Epithelial cell of proximal tubule (primary cell): ENCODE measurements at regions not wholly inside any gene's neighbourhood (a gene's known extent, or its start where the extent isn't known, plus 50 kb on each side); places are given as distances from the start of the nearest gene placed in this dataset.
"Not testable (repeated sequence)": the region's sequence is repeated elsewhere in the genome, so short reads cannot be mapped to it uniquely, and the experiment has no call there.

ENCODE experiments used
- DNase-seq: peaks from one replicate; pipeline ENCODE4 v3.0.0-alpha.2; 2011; ENCODE audit warnings: low read depth
- H3K4me3 ChIP-seq: 2 replicates; pipeline ENCODE4 v1.5.1; 2011; ENCODE audit warnings: low read depth, mild to moderate bottlenecking, low read length
- CTCF ChIP-seq: conservative IDR thresholded peaks from 2 replicates; pipeline ENCODE4 v1.5.1; 2012; ENCODE audit warnings: low read depth, mild to moderate bottlenecking, low read length

- DNase-seq, H3K4me3 ChIP-seq: not testable (repeated sequence)
Measured at GRCh38 chr16:16552819-16553340, 173.9 kb downstream of the NPIPA7 start.

- not testable (repeated sequence) for H3K4me3 ChIP-seq, DNase-seq
Measured at GRCh38 chr16:16559179-16559740, 180.3 kb downstream of the NPIPA7 start.

- not testable (repeated sequence) for H3K4me3 ChIP-seq, DNase-seq
Measured at GRCh38 chr16:16561532-16561931, 182.6 kb downstream of the NPIPA7 start.

GRCh38 chr16:16563962-16564361 is 185.0 kb downstream of the NPIPA7 start:
- DNase-seq, H3K4me3 ChIP-seq: not testable (repeated sequence)

GRCh38 chr16:16565326-16565725 is 186.4 kb downstream of the NPIPA7 start:
- DNase-seq, H3K4me3 ChIP-seq: not testable (repeated sequence)

- H3K4me3 ChIP-seq, DNase-seq: not testable (repeated sequence)
Measured at GRCh38 chr16:16570055-16570454, 191.1 kb downstream of the NPIPA7 start.

- not testable (repeated sequence) for DNase-seq, H3K4me3 ChIP-seq
Measured at GRCh38 chr16:16570874-16571273, 191.9 kb downstream of the NPIPA7 start.

- not testable (repeated sequence) for DNase-seq, H3K4me3 ChIP-seq
Measured at GRCh38 chr16:16572130-16572774, 193.3 kb downstream of the NPIPA7 start.

- H3K4me3 ChIP-seq: not testable (repeated sequence)
Measured at GRCh38 chr16:16577062-16577461, 198.1 kb downstream of the NPIPA7 start.

GRCh38 chr16:16578701-16579100 is 199.8 kb downstream of the NPIPA7 start:
- TF ChIP-seq CTCF: no peak
- no peak overlapping the region for H3K4me3 ChIP-seq
- DNase-seq: no peak

More at GRCh38 chr16:16577062-16577461, 198.1 kb downstream of the NPIPA7 start:
- not testable (repeated sequence) for DNase-seq

GRCh38 chr16:16582916-16583315 is 204.0 kb downstream of the NPIPA7 start:
- DNase-seq, H3K4me3 ChIP-seq: not testable (repeated sequence)

- not testable (repeated sequence) for H3K4me3 ChIP-seq, DNase-seq
Measured at GRCh38 chr16:16586073-16586651, 207.2 kb downstream of the NPIPA7 start.

- not testable (repeated sequence) for DNase-seq, H3K4me3 ChIP-seq
Measured at GRCh38 chr16:16586969-16587368, 208.0 kb downstream of the NPIPA7 start.

- DNase-seq, H3K4me3 ChIP-seq: not testable (repeated sequence)
Measured at GRCh38 chr16:16588436-16588835, 209.5 kb downstream of the NPIPA7 start.

GRCh38 chr16:16590654-16591318 is 211.8 kb downstream of the NPIPA7 start:
- H3K4me3 ChIP-seq, DNase-seq: not testable (repeated sequence)
